Calu3 (cell line): ENCODE measurements at regions not wholly inside any gene's neighbourhood (a gene's known extent, or its start where the extent isn't known, plus 50 kb on each side); places are given as distances from the start of the nearest gene placed in this dataset.

Experiments used
- BruUV-seq: library from RNA; stranded (reverse); fragments of 400-500 nt; replicated peaks from 2 replicates; lab custom pipeline; 2021; lab: Mats Ljungman, UMichigan
- CTCF ChIA-PET: fragments of 300-600 bp; sonication (Branson Sonifier 250); formaldehyde crosslinking; loops from one replicate; lab custom pipeline; 2022; ENCODE audit warnings: antibody characterized with exemption; lab: Charles Lee
- DNase-seq: peaks from one replicate; pipeline ENCODE4 v3.0.0; 2022
- H3K27ac Mint-ChIP-seq: one replicate; pipeline ENCODE4 v1.8.0; 2022; ENCODE audit warnings: mixed read lengths; ENCODE audit not compliant: unreplicated experiment
- H3K27me3 Mint-ChIP-seq: one replicate; pipeline ENCODE4 v1.8.0; 2022; ENCODE audit warnings: mixed read lengths; ENCODE audit not compliant: unreplicated experiment
- H3K36me3 Mint-ChIP-seq: one replicate; pipeline ENCODE4 v1.8.0; 2022; ENCODE audit warnings: mild to moderate bottlenecking, moderate library complexity, mixed read lengths; ENCODE audit not compliant: insufficient read depth, unreplicated experiment
- H3K4me1 Mint-ChIP-seq: one replicate; pipeline ENCODE4 v1.8.0; 2022; ENCODE audit warnings: mild to moderate bottlenecking, low read depth, mixed read lengths; ENCODE audit not compliant: unreplicated experiment
- H3K4me3 Mint-ChIP-seq: one replicate; pipeline ENCODE4 v1.8.0; 2022; ENCODE audit warnings: mild to moderate bottlenecking, low read depth, moderate library complexity, mixed read lengths; ENCODE audit not compliant: unreplicated experiment
- H3K9me3 Mint-ChIP-seq: one replicate; pipeline ENCODE4 v1.8.0; 2022; ENCODE audit warnings: low read depth, mixed read lengths; ENCODE audit not compliant: unreplicated experiment
- intact Hi-C: fragments of 100-400 bp; cut with micrococcal nuclease; formaldehyde crosslinking; loops from one replicate; pipeline ENCODE4 v1.10.0; 2022; ENCODE audit not compliant: unreplicated experiment
- TF ChIP-seq, protein P1 (sequence below): fragments of 200-600 bp; IDR thresholded peaks from one replicate; pipeline ENCODE4 v1.8.0; 2022; ENCODE audit warnings: antibody characterized with exemption; ENCODE audit not compliant: unreplicated experiment

DNA sequence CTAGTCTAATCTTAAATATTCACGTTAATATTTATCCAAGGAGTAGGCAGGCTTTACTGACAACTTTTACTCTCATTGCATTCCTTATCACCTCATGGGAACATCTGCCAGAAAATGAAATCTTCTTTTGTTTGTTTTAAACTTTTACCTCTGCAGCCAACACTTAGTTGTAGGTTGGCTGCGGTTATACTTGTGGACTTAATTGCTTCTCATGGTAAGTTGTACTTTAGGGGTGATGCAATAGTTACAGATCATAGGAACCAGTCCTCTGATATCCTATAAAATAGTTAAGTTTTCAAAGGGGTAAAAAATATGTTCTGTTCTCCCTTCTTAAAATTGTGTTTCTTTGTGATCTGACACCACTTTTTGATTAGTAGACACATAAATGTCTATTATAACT lies 321.9 kb downstream of the ZPLD1 start:
- intact Hi-C loops = no loop called here
- Mint-ChIP-seq H3K27ac (no peak overlapping the region), H3K9me3 (no peaks in the 10 kb centered on the region), H3K27me3 (no peaks in the 10 kb centered on the region), H3K4me1 (no peaks in the 10 kb centered on the region), H3K4me3 (no peak overlapping the region), H3K36me3 (no peaks in the 10 kb centered on the region)
- CTCF ChIA-PET = no interaction called here
- no peak for DNase-seq
- no TSS peak for BruUV-seq
- TF ChIP-seq, protein P1, sequence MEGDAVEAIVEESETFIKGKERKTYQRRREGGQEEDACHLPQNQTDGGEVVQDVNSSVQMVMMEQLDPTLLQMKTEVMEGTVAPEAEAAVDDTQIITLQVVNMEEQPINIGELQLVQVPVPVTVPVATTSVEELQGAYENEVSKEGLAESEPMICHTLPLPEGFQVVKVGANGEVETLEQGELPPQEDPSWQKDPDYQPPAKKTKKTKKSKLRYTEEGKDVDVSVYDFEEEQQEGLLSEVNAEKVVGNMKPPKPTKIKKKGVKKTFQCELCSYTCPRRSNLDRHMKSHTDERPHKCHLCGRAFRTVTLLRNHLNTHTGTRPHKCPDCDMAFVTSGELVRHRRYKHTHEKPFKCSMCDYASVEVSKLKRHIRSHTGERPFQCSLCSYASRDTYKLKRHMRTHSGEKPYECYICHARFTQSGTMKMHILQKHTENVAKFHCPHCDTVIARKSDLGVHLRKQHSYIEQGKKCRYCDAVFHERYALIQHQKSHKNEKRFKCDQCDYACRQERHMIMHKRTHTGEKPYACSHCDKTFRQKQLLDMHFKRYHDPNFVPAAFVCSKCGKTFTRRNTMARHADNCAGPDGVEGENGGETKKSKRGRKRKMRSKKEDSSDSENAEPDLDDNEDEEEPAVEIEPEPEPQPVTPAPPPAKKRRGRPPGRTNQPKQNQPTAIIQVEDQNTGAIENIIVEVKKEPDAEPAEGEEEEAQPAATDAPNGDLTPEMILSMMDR = no peak

GRCh38 chr3:102757950-102758349 lies 323.1 kb downstream of the ZPLD1 start:
- Mint-ChIP-seq H3K4me3 (no peak overlapping the region), H3K27me3 (no peaks in the 10 kb centered on the region), H3K9me3 (no peaks in the 10 kb centered on the region), H3K27ac (no peak overlapping the region), H3K4me1 (no peaks in the 10 kb centered on the region), H3K36me3 (no peaks in the 10 kb centered on the region)
- CTCF ChIA-PET = no interaction called here
- DNase-seq = no peak
- BruUV-seq = no TSS peak
- TF ChIP-seq, protein P1 = no peak
- intact Hi-C loops = no loop called here

- intact Hi-C loops = no loop called here
- H3K27me3 Mint-ChIP-seq = no peaks in the 10 kb centered on the region
Observed at GRCh38 chr3:102761766-102762165, 327.0 kb downstream of the ZPLD1 start.

DNA sequence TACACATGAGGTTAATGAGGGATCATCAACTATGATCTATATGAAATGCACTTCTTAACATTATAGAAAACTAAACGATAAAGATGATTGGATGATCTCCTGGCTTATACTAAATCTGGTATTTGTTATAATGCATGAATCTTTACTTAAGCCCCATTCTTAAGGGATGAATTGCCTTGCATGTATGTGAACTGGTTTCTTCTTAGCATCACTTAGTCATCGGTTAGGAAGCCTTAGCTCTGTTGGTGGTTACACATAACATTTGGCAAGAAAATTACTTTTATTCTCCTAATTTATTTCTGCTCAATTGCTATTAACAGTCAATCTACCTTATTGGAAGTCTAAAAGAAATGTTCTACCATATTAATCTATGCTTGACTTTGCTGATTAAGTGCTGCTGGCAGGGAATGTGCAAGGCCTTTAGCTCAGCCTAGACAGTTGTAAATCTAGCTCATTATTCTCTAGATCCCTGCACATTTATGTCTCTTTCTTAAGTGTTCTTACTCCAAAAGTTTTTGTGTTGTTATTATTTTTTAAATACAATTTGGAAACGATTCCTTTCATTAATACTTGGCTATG lies 356.0 kb downstream of the ZPLD1 start:
- Mint-ChIP-seq H3K36me3 (no peaks in the 10 kb centered on the region), H3K4me3 (no peak overlapping the region), H3K9me3 (no peaks in the 10 kb centered on the region), H3K4me1 (no peaks in the 10 kb centered on the region), H3K27me3 (no peaks in the 10 kb centered on the region), H3K27ac (no peak overlapping the region)
- DNase-seq = no peak
- intact Hi-C loops = no loop called here
- CTCF ChIA-PET = no interaction called here
- TF ChIP-seq, protein P1 = no peak
- no TSS peak for BruUV-seq

More at GRCh38 chr3:102761766-102762165, 327.0 kb downstream of the ZPLD1 start:
- no peaks in the 10 kb centered on the region for H3K9me3 Mint-ChIP-seq
- TF ChIP-seq, protein P1 = no peak
- H3K27ac Mint-ChIP-seq = no peak overlapping the region
- H3K36me3 Mint-ChIP-seq = no peaks in the 10 kb centered on the region
- H3K4me1 Mint-ChIP-seq = no peaks in the 10 kb centered on the region
- BruUV-seq = no TSS peak
- H3K4me3 Mint-ChIP-seq = no peak overlapping the region
- DNase-seq = no peak
- CTCF ChIA-PET = no interaction called here
